GM23248 (cell line): ENCODE measurements at regions not wholly inside any gene's neighbourhood (a gene's known extent, or its start where the extent isn't known, plus 50 kb on each side); places are given as distances from the start of the nearest gene placed in this dataset.
"Not testable (repeated sequence)": the region's sequence is repeated elsewhere in the genome, so short reads cannot be mapped to it uniquely, and the experiment has no call there.

Experiments used
- EZH2 ChIP-seq: fragments of 200-600 bp; sonication (generic); IDR thresholded peaks from 2 replicates; pipeline ENCODE4 v1.6.1; 2018; ENCODE audit warnings: antibody characterized with exemption, mild to moderate bottlenecking; ENCODE audit not compliant: insufficient read depth, poor library complexity, severe bottlenecking
- EZH2phosphoT487 ChIP-seq: fragments of 200-600 bp; sonication (generic); IDR thresholded peaks from 2 replicates; pipeline ENCODE4 v1.6.1; 2018; ENCODE audit warnings: antibody characterized with exemption, moderate library complexity, mild to moderate bottlenecking, low read depth; ENCODE audit not compliant: insufficient read depth

DNA sequence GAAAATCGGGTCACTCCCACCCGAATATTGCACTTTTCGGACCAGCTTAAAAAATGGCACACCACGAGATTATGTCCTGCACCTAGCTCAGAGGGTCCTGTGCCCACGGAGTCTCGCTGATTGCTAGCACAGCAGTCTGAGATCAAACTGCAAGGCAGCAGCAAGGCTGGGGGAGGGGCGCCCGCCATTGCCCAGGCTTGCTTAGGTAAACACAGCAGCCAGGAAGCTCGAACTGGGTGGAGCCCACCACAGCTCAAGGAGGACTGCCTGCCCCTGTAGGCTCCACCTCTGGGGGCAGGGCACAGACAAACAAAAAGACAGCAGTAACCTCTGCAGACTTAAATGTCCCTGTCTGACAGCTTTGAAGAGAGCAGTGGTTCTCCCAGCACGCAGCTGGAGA is 405.3 kb downstream of the PTH2R start:
- TF ChIP-seq EZH2phosphoT487, EZH2: not testable (repeated sequence)
